CD4-positive, alpha-beta T cell treated with Interleukin-1 beta for 1 hour (primary cell): ENCODE measurements at regions not wholly inside any gene's neighbourhood (a gene's known extent, or its start where the extent isn't known, plus 50 kb on each side); places are given as distances from the start of the nearest gene placed in this dataset.

Experiments
- DNase-seq, 2 donors: peaks; one replicate each; pipeline ENCODE4 v3.0.0-alpha.2; 2020 to 2022

GRCh38 chr10:111522551-111522950 is 445.7 kb downstream of the ADRA2A start:
- no peak for DNase-seq

GRCh38 chr10:111523016-111523415 is 446.2 kb downstream of the ADRA2A start:
- no peak for DNase-seq

- no peak for DNase-seq
These were observed 447.3 kb downstream of the ADRA2A start for GRCh38 chr10:111524134-111524533.

GRCh38 chr10:111525696-111526095 is 448.9 kb downstream of the ADRA2A start:
- DNase-seq: no peak

- DNase-seq: no peak
These were observed 454.9 kb downstream of the ADRA2A start for GRCh38 chr10:111531690-111532089.

GRCh38 chr10:111532139-111532538 is 455.3 kb downstream of the ADRA2A start:
- no peak for DNase-seq

- no peak for DNase-seq
These were observed 462.4 kb downstream of the ADRA2A start for GRCh38 chr10:111539246-111539645.

GRCh38 chr10:111543854-111544253 is 467.0 kb downstream of the ADRA2A start:
- no peak for DNase-seq

- no peak for DNase-seq
These were observed 469.2 kb downstream of the ADRA2A start for GRCh38 chr10:111545861-111546605.

- DNase-seq: no peak
These were observed 471.4 kb downstream of the ADRA2A start for GRCh38 chr10:111548084-111548726.

GRCh38 chr10:111551001-111551400 is 474.2 kb downstream of the ADRA2A start:
- no peak for DNase-seq

- no peak for DNase-seq
These were observed 479.8 kb downstream of the ADRA2A start for GRCh38 chr10:111556666-111557065.

GRCh38 chr10:111558211-111558610 is 481.4 kb downstream of the ADRA2A start:
- no peak for DNase-seq

GRCh38 chr10:111560027-111560426 is 483.2 kb downstream of the ADRA2A start:
- DNase-seq: no peak

GRCh38 chr10:111561124-111561523 is 484.3 kb downstream of the ADRA2A start:
- DNase-seq: no peak

GRCh38 chr10:111565542-111565941 is 488.7 kb downstream of the ADRA2A start:
- DNase-seq: no peak

GRCh38 chr10:111578076-111578475 is 501.2 kb downstream of the ADRA2A start:
- DNase-seq: no peak

- no peak for DNase-seq
These were observed 502.6 kb downstream of the ADRA2A start for GRCh38 chr10:111579473-111579872.

- no peak for DNase-seq
These were observed 513.9 kb downstream of the ADRA2A start for GRCh38 chr10:111590703-111591102.

GRCh38 chr10:111593578-111593977 is 516.7 kb downstream of the ADRA2A start:
- no peak for DNase-seq

- DNase-seq: no peak
These were observed 518.3 kb downstream of the ADRA2A start for GRCh38 chr10:111595173-111595572.

- DNase-seq: peak; percentile 13 to 51
These were observed 521.7 kb downstream of the ADRA2A start for GRCh38 chr10:111598433-111599059.

- DNase-seq: no peak
These were observed 523.1 kb downstream of the ADRA2A start for GRCh38 chr10:111599943-111600342.

- DNase-seq: no peak
These were observed 523.9 kb downstream of the ADRA2A start for GRCh38 chr10:111600772-111601171.
